Uterus (tissue), 2 donors: ENCODE measurements at regions not wholly inside any gene's neighbourhood (a gene's known extent, or its start where the extent isn't known, plus 50 kb on each side); places are given as distances from the start of the nearest gene placed in this dataset.

Experiments
- CTCF ChIP-seq, 4 experiments: fragments of 200-600 bp in 2 of 4; fragments of 450-650 bp in 2 of 4; sonication (generic) in 2 of 4; IDR thresholded peaks; one replicate each; pipeline ENCODE4 v1.5.1; 2016 to 2019; ENCODE audit warnings: antibody characterized with exemption in 4 of 4, mild to moderate bottlenecking in 2 of 4, moderate library complexity in 1 of 4
- POLR2A ChIP-seq, 2 donors: fragments of 450-650 bp; IDR thresholded peaks; one replicate each; pipeline ENCODE4 v1.6.1; 2016; ENCODE audit warnings: antibody characterized with exemption in 2 of 2, mild to moderate bottlenecking in 1 of 2, moderate library complexity in 1 of 2

GRCh38 chr14:53796734-53797133, 159.9 kb downstream of the BMP4 start:
- TF ChIP-seq CTCF (IDR thresholded peaks at IDR 0.05) (no peak), POLR2A (IDR thresholded peaks at IDR 0.05) (no peak)
